ENCODE measurements at regions not wholly inside any gene's neighbourhood (a gene's known extent, or its start where the extent isn't known, plus 50 kb on each side); places are given as distances from the start of the nearest gene placed in this dataset.

GRCh38 chr3:194832346-194833104 lies 146.8 kb downstream of the FAM43A start:
- no peak for DNase-seq (ENCODE audit: low read depth in 1 of 2, low spot score in 1 of 2)

GRCh38 chr3:194833114-194833910 lies 147.6 kb downstream of the FAM43A start:
- no peak for DNase-seq (ENCODE audit: low read depth in 1 of 2, low spot score in 1 of 2)

- no peak for DNase-seq (ENCODE audit: low read depth in 1 of 2, low spot score in 1 of 2)
Measured at GRCh38 chr3:194836661-194837060, 151.0 kb downstream of the FAM43A start.

- no peak for DNase-seq (ENCODE audit: low read depth in 1 of 2, low spot score in 1 of 2)
Measured at GRCh38 chr3:194837457-194838127, 151.9 kb downstream of the FAM43A start.

- no peak for DNase-seq (ENCODE audit: low read depth in 1 of 2, low spot score in 1 of 2)
Measured at GRCh38 chr3:194838236-194838635, 152.6 kb downstream of the FAM43A start.

GRCh38 chr3:194840661-194841514 lies 155.2 kb downstream of the FAM43A start:
- DNase-seq (ENCODE audit: low read depth in 1 of 2, low spot score in 1 of 2), result no peak

- no peak for DNase-seq (ENCODE audit: low read depth in 1 of 2, low spot score in 1 of 2)
Measured at GRCh38 chr3:194841515-194841841, 155.8 kb downstream of the FAM43A start.

GRCh38 chr3:194843556-194843955 lies 157.9 kb downstream of the FAM43A start:
- DNase-seq (ENCODE audit: low read depth in 1 of 2, low spot score in 1 of 2), result no peak

- no peak for DNase-seq (ENCODE audit: low read depth in 1 of 2, low spot score in 1 of 2)
Measured at GRCh38 chr3:194844046-194844445, 158.4 kb downstream of the FAM43A start.

- DNase-seq (ENCODE audit: low read depth in 1 of 2, low spot score in 1 of 2), result no peak
Measured at GRCh38 chr3:194849166-194849875, 163.6 kb downstream of the FAM43A start.

- no peak for DNase-seq (ENCODE audit: low read depth in 1 of 2, low spot score in 1 of 2)
Measured at GRCh38 chr3:194851254-194851653, 165.6 kb downstream of the FAM43A start.

GRCh38 chr3:194851941-194852340 lies 166.3 kb downstream of the FAM43A start:
- DNase-seq (ENCODE audit: low read depth in 1 of 2, low spot score in 1 of 2), result no peak

- no peak for DNase-seq (ENCODE audit: low read depth in 1 of 2, low spot score in 1 of 2)
Measured at GRCh38 chr3:194852345-194852744, 166.7 kb downstream of the FAM43A start.

GRCh38 chr3:194852831-194853508 lies 167.3 kb downstream of the FAM43A start:
- DNase-seq (ENCODE audit: low read depth in 1 of 2, low spot score in 1 of 2), result no peak

GRCh38 chr3:194854206-194854605 lies 168.5 kb downstream of the FAM43A start:
- no peak for DNase-seq (ENCODE audit: low read depth in 1 of 2, low spot score in 1 of 2)

GRCh38 chr3:194854659-194855390 lies 169.1 kb downstream of the FAM43A start:
- no peak for DNase-seq (ENCODE audit: low read depth in 1 of 2, low spot score in 1 of 2)

GRCh38 chr3:194856296-194856695 lies 170.6 kb downstream of the FAM43A start:
- DNase-seq (ENCODE audit: low read depth in 1 of 2, low spot score in 1 of 2), result no peak

GRCh38 chr3:194857469-194858113 lies 171.9 kb downstream of the FAM43A start:
- DNase-seq (ENCODE audit: low read depth in 1 of 2, low spot score in 1 of 2), result no peak

GRCh38 chr3:194858382-194858781 lies 172.7 kb downstream of the FAM43A start:
- no peak for DNase-seq (ENCODE audit: low read depth in 1 of 2, low spot score in 1 of 2)

All from activated CD4-positive, alpha-beta T cell treated with anti-CD3 and anti-CD28 coated beads, Interleukin-2, amount 50 U/mL, for 24 hours (primary cell).